ENCODE measurements at regions not wholly inside any gene's neighbourhood (a gene's known extent, or its start where the extent isn't known, plus 50 kb on each side); places are given as distances from the start of the nearest gene placed in this dataset.
"Not testable (repeated sequence)": the region's sequence is repeated elsewhere in the genome, so short reads cannot be mapped to it uniquely, and the experiment has no call there.

- peaks cover 37% of the 10 kb centered on the region for H3K27me3 Mint-ChIP-seq
- no peak for DNase-seq
- peaks cover 10% of the 10 kb centered on the region for H3K4me1 Mint-ChIP-seq
- no peaks in the 10 kb centered on the region for H3K36me3 Mint-ChIP-seq
- CTCF ChIA-PET: no interaction called here
- H3K27ac Mint-ChIP-seq: no peak overlapping the region
- no peaks in the 10 kb centered on the region for H3K9me3 Mint-ChIP-seq
- H3K4me3 Mint-ChIP-seq: no peak overlapping the region
Measured at GRCh38 chr10:6711881-6712280, 131.8 kb upstream of the PRKCQ start.

- Mint-ChIP-seq H3K36me3 (no peaks in the 10 kb centered on the region), H3K27me3 (peaks cover 40% of the 10 kb centered on the region), H3K4me3 (no peak overlapping the region), H3K27ac (no peak overlapping the region), H3K4me1 (peaks cover 10% of the 10 kb centered on the region), H3K9me3 (no peaks in the 10 kb centered on the region)
- CTCF ChIA-PET: no interaction called here
- DNase-seq: no peak
Measured at GRCh38 chr10:6711408-6711841, 131.3 kb upstream of the PRKCQ start.

- no peaks in the 10 kb centered on the region for H3K4me1 Mint-ChIP-seq
- H3K36me3 Mint-ChIP-seq: no peaks in the 10 kb centered on the region
- no peak for DNase-seq
- no peak overlapping the region for H3K27ac Mint-ChIP-seq
- H3K9me3 Mint-ChIP-seq: no peaks in the 10 kb centered on the region
- CTCF ChIA-PET: no interaction called here
- peaks cover 34% of the 10 kb centered on the region for H3K27me3 Mint-ChIP-seq
- H3K4me3 Mint-ChIP-seq: no peak overlapping the region
Measured at GRCh38 chr10:6707352-6707751, 127.3 kb upstream of the PRKCQ start.

GRCh38 chr10:6706725-6707124, 126.6 kb upstream of the PRKCQ start:
- peaks cover 33% of the 10 kb centered on the region for H3K27me3 Mint-ChIP-seq
- H3K9me3 Mint-ChIP-seq: no peaks in the 10 kb centered on the region
- H3K27ac Mint-ChIP-seq: no peak overlapping the region
- no peaks in the 10 kb centered on the region for H3K36me3 Mint-ChIP-seq
- CTCF ChIA-PET: no interaction called here
- H3K4me1 Mint-ChIP-seq: no peaks in the 10 kb centered on the region
- no peak for DNase-seq
- no peak overlapping the region for H3K4me3 Mint-ChIP-seq

GRCh38 chr10:6704896-6705295, 124.8 kb upstream of the PRKCQ start:
- CTCF ChIA-PET: interaction anchor here (1.0 kb wide), 1 partner anchor 22 kb away, joined by 3 read pairs; no protein-coding TSS in a partner anchor
- Mint-ChIP-seq H3K27me3 (peaks cover 26% of the 10 kb centered on the region), H3K4me1 (no peaks in the 10 kb centered on the region), H3K36me3 (no peaks in the 10 kb centered on the region), H3K9me3 (no peaks in the 10 kb centered on the region), H3K27ac (no peak overlapping the region), H3K4me3 (no peak overlapping the region)
- DNase-seq: no peak

GRCh38 chr10:6702833-6703232, 122.8 kb upstream of the PRKCQ start:
- CTCF ChIA-PET, H3K27ac Mint-ChIP-seq, H3K4me3 Mint-ChIP-seq, DNase-seq, H3K4me1 Mint-ChIP-seq, H3K36me3 Mint-ChIP-seq, H3K9me3 Mint-ChIP-seq: not testable (repeated sequence)
- H3K27me3 Mint-ChIP-seq: peaks cover 18% of the 10 kb centered on the region

GRCh38 chr10:6702030-6702429, 122.0 kb upstream of the PRKCQ start:
- CTCF ChIA-PET: no interaction called here
- Mint-ChIP-seq H3K9me3 (no peaks in the 10 kb centered on the region), H3K4me3 (no peak overlapping the region), H3K36me3 (no peaks in the 10 kb centered on the region), H3K27me3 (peaks cover 16% of the 10 kb centered on the region), H3K4me1 (no peaks in the 10 kb centered on the region), H3K27ac (no peak overlapping the region)
- no peak for DNase-seq

GRCh38 chr10:6701289-6701688, 121.2 kb upstream of the PRKCQ start:
- H3K4me3 Mint-ChIP-seq: no peak overlapping the region
- CTCF ChIA-PET: no interaction called here
- no peaks in the 10 kb centered on the region for H3K9me3 Mint-ChIP-seq
- H3K27ac Mint-ChIP-seq: no peak overlapping the region
- no peaks in the 10 kb centered on the region for H3K4me1 Mint-ChIP-seq
- peaks cover 12% of the 10 kb centered on the region for H3K27me3 Mint-ChIP-seq
- no peak for DNase-seq
- H3K36me3 Mint-ChIP-seq: no peaks in the 10 kb centered on the region

- Mint-ChIP-seq H3K4me3 (no peak overlapping the region), H3K27ac (no peak overlapping the region), H3K27me3 (peaks cover 10% of the 10 kb centered on the region), H3K4me1 (no peaks in the 10 kb centered on the region), H3K36me3 (no peaks in the 10 kb centered on the region), H3K9me3 (no peaks in the 10 kb centered on the region)
- no peak for DNase-seq
- CTCF ChIA-PET: no interaction called here
Measured at GRCh38 chr10:6700066-6700465, 120.0 kb upstream of the PRKCQ start.

GRCh38 chr10:6699336-6699735, 119.3 kb upstream of the PRKCQ start:
- H3K4me3 Mint-ChIP-seq: no peak overlapping the region
- H3K36me3 Mint-ChIP-seq: no peaks in the 10 kb centered on the region
- no peak overlapping the region for H3K27ac Mint-ChIP-seq
- CTCF ChIA-PET: no interaction called here
- peaks cover 10% of the 10 kb centered on the region for H3K27me3 Mint-ChIP-seq
- no peaks in the 10 kb centered on the region for H3K9me3 Mint-ChIP-seq
- no peaks in the 10 kb centered on the region for H3K4me1 Mint-ChIP-seq
- no peak for DNase-seq

- no peak overlapping the region for H3K4me3 Mint-ChIP-seq
- no peaks in the 10 kb centered on the region for H3K4me1 Mint-ChIP-seq
- CTCF ChIA-PET: interaction anchor here (1.0 kb wide), 1 partner anchor 117 kb away, joined by 3 read pairs; no protein-coding TSS in a partner anchor
- H3K27me3 Mint-ChIP-seq: peaks cover 11% of the 10 kb centered on the region
- no peaks in the 10 kb centered on the region for H3K9me3 Mint-ChIP-seq
- no peak for DNase-seq
- H3K36me3 Mint-ChIP-seq: no peaks in the 10 kb centered on the region
- H3K27ac Mint-ChIP-seq: no peak overlapping the region
Measured at GRCh38 chr10:6695519-6695918, 115.4 kb upstream of the PRKCQ start.

- Mint-ChIP-seq H3K4me1 (no peaks in the 10 kb centered on the region), H3K27me3 (peaks cover 13% of the 10 kb centered on the region), H3K36me3 (no peaks in the 10 kb centered on the region), H3K27ac (no peak overlapping the region), H3K4me3 (no peak overlapping the region), H3K9me3 (no peaks in the 10 kb centered on the region)
- DNase-seq: no peak
- CTCF ChIA-PET: interaction anchor here (1.0 kb wide), 1 partner anchor 116 kb away, joined by 3 read pairs; no protein-coding TSS in a partner anchor
Measured at GRCh38 chr10:6694447-6695140, 114.5 kb upstream of the PRKCQ start.

GRCh38 chr10:6692856-6693255, 112.8 kb upstream of the PRKCQ start:
- CTCF ChIA-PET: no interaction called here
- Mint-ChIP-seq H3K27me3 (peaks cover 19% of the 10 kb centered on the region), H3K9me3 (no peaks in the 10 kb centered on the region), H3K36me3 (no peaks in the 10 kb centered on the region), H3K27ac (no peak overlapping the region), H3K4me3 (no peak overlapping the region), H3K4me1 (peaks cover 4% of the 10 kb centered on the region)
- DNase-seq: no peak

GRCh38 chr10:6692103-6692502, 112.0 kb upstream of the PRKCQ start:
- Mint-ChIP-seq H3K4me1 (peaks cover 4% of the 10 kb centered on the region), H3K27me3 (peaks cover 20% of the 10 kb centered on the region), H3K4me3 (no peak overlapping the region), H3K27ac (no peak overlapping the region), H3K9me3 (no peaks in the 10 kb centered on the region), H3K36me3 (no peaks in the 10 kb centered on the region)
- CTCF ChIA-PET: no interaction called here
- no peak for DNase-seq

- no peak overlapping the region for H3K4me3 Mint-ChIP-seq
- no peaks in the 10 kb centered on the region for H3K36me3 Mint-ChIP-seq
- no peak for DNase-seq
- H3K27me3 Mint-ChIP-seq: peaks cover 20% of the 10 kb centered on the region
- CTCF ChIA-PET: interaction anchor here (0.5 to 1.0 kb wide), 2 partner anchors 11 to 284 kb away, joined by 3 to 4 read pairs; no protein-coding TSS in a partner anchor
- H3K27ac Mint-ChIP-seq: no peak overlapping the region
- H3K9me3 Mint-ChIP-seq: no peaks in the 10 kb centered on the region
- peaks cover 4% of the 10 kb centered on the region for H3K4me1 Mint-ChIP-seq
Measured at GRCh38 chr10:6689036-6689435, 109.0 kb upstream of the PRKCQ start.

All from activated naive CD4-positive, alpha-beta T cell treated with anti-CD3 and anti-CD28 coated beads, Interleukin-2, amount 10 ng/mL, durations not matched to agents 7 days and 5 days (primary cell).